Neural cell (in vitro differentiated cells): ENCODE measurements at regions not wholly inside any gene's neighbourhood (a gene's known extent, or its start where the extent isn't known, plus 50 kb on each side); places are given as distances from the start of the nearest gene placed in this dataset.

Experiments
- H2AFZ ChIP-seq: fragments of 200-600, 300-800 bp; sonication (generic), shearing (Covaris generic); 2 replicates; pipeline ENCODE4 v1.6.0; 2014; ENCODE audit warnings: low read depth, mild to moderate bottlenecking, antibody characterized with exemption, low read length, moderate library complexity
- H3F3A ChIP-seq: fragments of 200-600 bp; shearing (Covaris generic); 2 replicates; pipeline ENCODE4 v1.6.1; 2016; ENCODE audit warnings: mild to moderate bottlenecking, moderate library complexity, mixed read lengths, antibody characterized with exemption, low read length; ENCODE audit not compliant: insufficient read depth, poor library complexity, severe bottlenecking
- H3K27ac ChIP-seq: fragments of 200-600, 300-800 bp; sonication (generic), shearing (Covaris generic); 2 replicates; pipeline ENCODE4 v1.5.1; 2014; ENCODE audit warnings: mild to moderate bottlenecking, low read length, moderate library complexity
- H3K27me3 ChIP-seq: fragments of 300-800, 200-600 bp; sonication (generic), shearing (Covaris generic); 2 replicates; pipeline ENCODE4 v1.6.0; 2014; ENCODE audit warnings: mild to moderate bottlenecking, low read depth, low read length, moderate library complexity; ENCODE audit not compliant: insufficient read depth
- H3K36me3 ChIP-seq: fragments of 300-800, 200-600 bp; sonication (generic), shearing (Covaris generic); 2 replicates; pipeline ENCODE4 v1.5.1; 2014; ENCODE audit warnings: mild to moderate bottlenecking, antibody characterized with exemption, low read length, moderate library complexity; ENCODE audit not compliant: insufficient read depth
- H3K4me2 ChIP-seq: fragments of 300-800, 200-600 bp; sonication (generic), shearing (Covaris generic); 2 replicates; pipeline ENCODE4 v1.6.0; 2014; ENCODE audit warnings: mild to moderate bottlenecking, low read length
- H3K4me3 ChIP-seq: fragments of 300-800, 200-600 bp; sonication (generic), shearing (Covaris generic); 2 replicates; pipeline ENCODE4 v1.5.1; 2014; ENCODE audit warnings: mild to moderate bottlenecking, low read length, moderate library complexity
- H3K79me2 ChIP-seq: fragments of 200-600 bp; shearing (Covaris generic); replicated peaks from 2 replicates; pipeline ENCODE4 v1.6.0; 2014; ENCODE audit warnings: mild to moderate bottlenecking, low read length, moderate library complexity; ENCODE audit not compliant: insufficient read depth
- H3K9ac ChIP-seq: fragments of 300-800, 200-600 bp; sonication (generic), shearing (Covaris generic); 2 replicates; pipeline ENCODE4 v1.6.1; 2016; ENCODE audit warnings: mild to moderate bottlenecking, low read length, mixed read lengths
- H3K9me2 ChIP-seq: fragments of 200-600 bp; shearing (Covaris generic); 2 replicates; pipeline ENCODE4 v1.6.1; 2016; ENCODE audit warnings: mild to moderate bottlenecking, low read length, mixed read lengths; ENCODE audit not compliant: insufficient read depth
- H3K9me3 ChIP-seq: fragments of 200-600, 300-800 bp; sonication (generic), shearing (Covaris generic); 2 replicates; pipeline ENCODE4 v1.6.1; 2016; ENCODE audit warnings: mild to moderate bottlenecking, mixed run types, low read length, moderate library complexity, mixed read lengths
- H4K20me1 ChIP-seq: fragments of 200-600 bp; shearing (Covaris generic); 2 replicates; pipeline ENCODE4 v1.6.1; 2016; ENCODE audit warnings: mild to moderate bottlenecking, mixed run types; ENCODE audit not compliant: insufficient read depth
- CTCF ChIP-seq: fragments of 450-650 bp; IDR thresholded peaks from 2 replicates; pipeline ENCODE4 v1.5.1; 2014; ENCODE audit warnings: antibody characterized with exemption, mild to moderate bottlenecking, moderate library complexity; ENCODE audit not compliant: poor library complexity, severe bottlenecking
- EP300 ChIP-seq: fragments of 450-650 bp; conservative IDR thresholded peaks from 2 replicates; pipeline ENCODE4 v1.6.1; 2014; ENCODE audit warnings: antibody characterized with exemption, mild to moderate bottlenecking, moderate library complexity; ENCODE audit not compliant: poor library complexity, severe bottlenecking
- EZH2 ChIP-seq: fragments of 200-600, 300-800 bp; shearing (Covaris generic), sonication (generic); IDR thresholded peaks from 2 replicates; pipeline ENCODE4 v1.6.1; 2014; ENCODE audit warnings: antibody characterized with exemption, low read length, borderline replicate concordance, mild to moderate bottlenecking; ENCODE audit not compliant: insufficient read depth, poor library complexity, severe bottlenecking
- MXI1 ChIP-seq: fragments of 450-650 bp; conservative IDR thresholded peaks from 2 replicates; pipeline ENCODE4 v1.6.1; 2014; ENCODE audit warnings: antibody characterized with exemption, mild to moderate bottlenecking; ENCODE audit not compliant: poor library complexity, severe bottlenecking
- POLR2AphosphoS5 ChIP-seq: IDR thresholded peaks from 2 replicates; pipeline ENCODE4 v1.6.1; 2012
- RAD21 ChIP-seq: fragments of 450-650 bp; conservative IDR thresholded peaks from 2 replicates; pipeline ENCODE4 v1.6.1; 2014; ENCODE audit warnings: antibody characterized with exemption, mild to moderate bottlenecking, moderate library complexity
- REST ChIP-seq: IDR thresholded peaks from 2 replicates; pipeline ENCODE4 v1.6.1; 2012; ENCODE audit warnings: borderline replicate concordance
- SMC3 ChIP-seq: fragments of 450-650 bp; conservative IDR thresholded peaks from 2 replicates; pipeline ENCODE4 v1.6.1; 2014; ENCODE audit warnings: antibody characterized with exemption, mild to moderate bottlenecking, moderate library complexity; ENCODE audit not compliant: poor library complexity
- TAF1 ChIP-seq: IDR thresholded peaks from 2 replicates; pipeline ENCODE4 v1.6.1; 2012; ENCODE audit warnings: low read depth

GRCh38 chr10:83988435-83988834 is 150.9 kb upstream of the GHITM start:
- Histone ChIP-seq H2AFZ (no peak overlapping the region), H3K4me3 (no peak overlapping the region), H3K36me3 (no peaks in the 10 kb centered on the region), H3K4me2 (no peak overlapping the region), H3K27ac (no peak overlapping the region), H3K9me3 (no peaks in the 10 kb centered on the region), H3F3A (no peaks in the 10 kb centered on the region), H4K20me1 (no peaks in the 10 kb centered on the region), H3K9me2 (no peaks in the 10 kb centered on the region), H3K9ac (no peak overlapping the region), H3K27me3 (no peaks in the 10 kb centered on the region), H3K79me2 (no peaks in the 10 kb centered on the region)
- TF ChIP-seq EZH2 (no peak), MXI1 (no peak), CTCF (no peak), TAF1 (no peak), REST (no peak), POLR2AphosphoS5 (no peak), RAD21 (no peak), SMC3 (no peak), EP300 (no peak)

- Histone ChIP-seq H3K4me2 (no peak overlapping the region), H3K36me3 (no peaks in the 10 kb centered on the region), H3K27ac (no peak overlapping the region), H3K27me3 (no peaks in the 10 kb centered on the region), H3F3A (no peaks in the 10 kb centered on the region), H3K9me2 (no peaks in the 10 kb centered on the region), H3K79me2 (no peaks in the 10 kb centered on the region), H3K4me3 (no peak overlapping the region), H4K20me1 (no peaks in the 10 kb centered on the region), H2AFZ (no peak overlapping the region), H3K9ac (no peak overlapping the region), H3K9me3 (no peaks in the 10 kb centered on the region)
- no peak for TF ChIP-seq MXI1
- TF ChIP-seq RAD21, result no peak
- no peak for TF ChIP-seq POLR2AphosphoS5
- TF ChIP-seq EZH2, result no peak
- no peak for TF ChIP-seq SMC3
- TF ChIP-seq REST, result no peak
Measured at GRCh38 chr10:83990126-83990525, 149.2 kb upstream of the GHITM start.
